Stomach (tissue), 4 donors: ENCODE measurements at regions not wholly inside any gene's neighbourhood (a gene's known extent, or its start where the extent isn't known, plus 50 kb on each side); places are given as distances from the start of the nearest gene placed in this dataset.

Experiments
- POLR2AphosphoS5 ChIP-seq, 3 donors: sonication (generic); formaldehyde crosslinking; IDR thresholded peaks; one replicate each; pipeline ENCODE4 v1.6.1; 2016; ENCODE audit warnings: antibody characterized with exemption in 3 of 3
- TF ChIP-seq, protein P1 (sequence below), 7 experiments: fragments of 450-650 bp in 4 of 7; fragments of 200-600 bp in 3 of 7; sonication (generic) in 3 of 7; IDR thresholded peaks; one replicate each; pipeline ENCODE4 v1.5.1; 2016 to 2019; ENCODE audit warnings: antibody characterized with exemption in 7 of 7, control low read depth in 2 of 7, mild to moderate bottlenecking in 1 of 7

DNA sequence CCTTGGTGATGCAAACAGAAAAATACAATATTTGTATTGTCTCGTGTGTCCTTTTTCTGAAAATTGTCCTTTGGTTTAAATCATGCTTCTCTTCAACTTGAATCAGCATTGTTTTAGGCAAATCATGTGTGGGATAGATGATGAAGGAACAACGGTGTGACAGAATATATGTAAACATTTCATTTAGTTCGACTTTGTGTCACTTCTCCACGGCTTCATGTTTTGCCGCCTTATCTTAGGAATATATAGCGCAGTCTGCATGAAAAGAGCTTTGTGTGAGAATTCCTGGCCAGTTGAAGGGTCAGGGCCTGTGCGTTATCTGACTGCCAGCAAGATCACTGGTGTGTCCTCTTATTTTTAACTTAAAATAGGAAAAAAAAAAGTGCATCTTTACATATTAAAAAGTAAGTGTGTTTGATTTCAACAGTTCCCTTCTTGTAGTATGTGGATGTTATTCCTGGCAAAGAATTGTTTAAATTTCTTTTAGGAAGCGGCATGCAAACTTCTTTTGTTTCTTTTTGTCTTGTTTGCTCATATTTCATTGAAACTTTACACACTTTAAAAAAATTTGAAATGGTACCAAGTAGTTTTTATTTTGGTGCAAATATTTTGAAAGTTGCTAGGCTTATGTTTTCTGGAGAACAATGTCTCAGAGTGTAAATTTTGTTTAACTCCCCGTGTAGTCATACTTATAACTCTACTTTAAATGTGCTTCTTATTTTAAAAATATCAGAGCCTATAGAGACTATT lies 465.2 kb downstream of the USP25 start:
- TF ChIP-seq, protein P1, sequence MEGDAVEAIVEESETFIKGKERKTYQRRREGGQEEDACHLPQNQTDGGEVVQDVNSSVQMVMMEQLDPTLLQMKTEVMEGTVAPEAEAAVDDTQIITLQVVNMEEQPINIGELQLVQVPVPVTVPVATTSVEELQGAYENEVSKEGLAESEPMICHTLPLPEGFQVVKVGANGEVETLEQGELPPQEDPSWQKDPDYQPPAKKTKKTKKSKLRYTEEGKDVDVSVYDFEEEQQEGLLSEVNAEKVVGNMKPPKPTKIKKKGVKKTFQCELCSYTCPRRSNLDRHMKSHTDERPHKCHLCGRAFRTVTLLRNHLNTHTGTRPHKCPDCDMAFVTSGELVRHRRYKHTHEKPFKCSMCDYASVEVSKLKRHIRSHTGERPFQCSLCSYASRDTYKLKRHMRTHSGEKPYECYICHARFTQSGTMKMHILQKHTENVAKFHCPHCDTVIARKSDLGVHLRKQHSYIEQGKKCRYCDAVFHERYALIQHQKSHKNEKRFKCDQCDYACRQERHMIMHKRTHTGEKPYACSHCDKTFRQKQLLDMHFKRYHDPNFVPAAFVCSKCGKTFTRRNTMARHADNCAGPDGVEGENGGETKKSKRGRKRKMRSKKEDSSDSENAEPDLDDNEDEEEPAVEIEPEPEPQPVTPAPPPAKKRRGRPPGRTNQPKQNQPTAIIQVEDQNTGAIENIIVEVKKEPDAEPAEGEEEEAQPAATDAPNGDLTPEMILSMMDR (IDR thresholded peaks at IDR 0.05) = no peak
- TF ChIP-seq POLR2AphosphoS5 (IDR thresholded peaks at IDR 0.05) = no peak
